ENCODE measurements at regions not wholly inside any gene's neighbourhood (a gene's known extent, or its start where the extent isn't known, plus 50 kb on each side); places are given as distances from the start of the nearest gene placed in this dataset.
"Not testable (repeated sequence)": the region's sequence is repeated elsewhere in the genome, so short reads cannot be mapped to it uniquely, and the experiment has no call there.

DNA sequence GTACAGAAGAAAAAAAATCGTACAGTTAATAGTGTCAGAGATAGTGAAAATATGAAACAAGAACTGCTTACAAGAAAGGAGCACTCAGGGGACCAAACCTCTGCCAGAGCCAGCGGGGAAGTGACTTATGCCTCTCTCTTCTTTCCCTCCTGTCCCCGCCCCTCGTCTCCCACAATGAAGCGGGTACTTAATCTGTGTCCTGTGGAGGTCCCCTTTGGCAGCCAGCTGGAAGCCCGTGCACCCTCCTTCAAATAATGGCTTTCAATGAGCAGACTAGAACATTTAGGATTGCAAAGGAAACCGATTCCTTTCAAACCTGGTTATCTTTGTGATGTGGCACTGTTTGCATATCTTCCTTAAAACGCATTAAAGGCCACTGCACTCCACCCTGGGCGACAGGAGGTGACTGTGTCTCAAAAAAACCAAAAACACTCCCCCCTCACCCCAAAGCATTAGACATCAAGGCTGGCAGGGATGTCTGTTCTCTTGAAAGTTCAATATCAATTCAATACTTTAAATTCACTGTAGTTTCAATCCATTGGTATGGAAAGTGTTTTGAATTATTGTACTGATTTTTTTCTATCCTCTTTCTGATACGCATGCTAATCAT lies 51.7 kb downstream of the PPIAL4C start:
- H3K4me1 Mint-ChIP-seq, result peaks cover 27 to 47% (median 36%) of the 10 kb centered on the region in 3 donors
- not testable (repeated sequence) for H3K9me3 Mint-ChIP-seq

DNA sequence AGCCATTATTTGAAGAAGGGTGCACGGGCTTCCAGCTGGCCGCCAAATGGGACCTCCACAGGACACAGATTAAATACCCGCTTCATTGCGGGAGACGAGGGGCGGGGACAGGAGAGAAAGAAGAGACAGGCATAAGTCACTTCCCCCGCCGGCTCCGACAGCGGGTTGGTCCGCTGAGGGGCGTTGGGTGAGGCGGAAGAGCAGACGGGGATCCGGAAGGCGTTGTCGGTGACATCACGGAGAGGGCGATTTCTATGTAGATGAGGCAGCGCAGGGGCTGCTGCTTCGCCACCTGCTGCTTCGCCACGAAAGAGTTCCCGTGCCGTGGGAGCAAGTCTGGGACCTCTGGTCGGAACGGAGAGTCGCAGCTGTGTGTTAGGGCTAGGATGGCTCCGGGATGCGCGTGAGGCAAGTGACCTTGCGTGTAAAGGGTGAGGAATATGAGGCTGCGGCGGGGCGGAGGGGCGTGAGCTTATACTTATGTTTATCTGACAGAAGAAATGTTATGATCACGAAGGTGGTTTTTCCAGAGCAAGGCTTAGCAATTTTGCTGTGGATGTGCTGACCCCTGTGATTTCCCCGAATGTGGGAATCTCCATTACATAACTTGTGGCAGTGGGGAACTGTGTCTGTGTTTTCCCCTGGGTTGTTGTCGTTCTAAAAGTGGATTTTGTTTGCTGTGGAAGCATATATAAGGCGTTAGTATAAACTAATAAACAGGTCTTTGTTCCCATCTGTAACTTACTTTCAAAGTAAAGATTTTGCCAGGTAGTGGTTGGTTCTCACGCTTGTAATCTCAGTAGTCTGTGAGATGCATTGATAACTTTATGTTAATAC lies 52.9 kb downstream of the PPIAL4C start:
- H3K4me3 ChIP-seq (ENCODE audit: control insufficient read depth in 1 of 2, extremely low read depth in 1 of 2, low read length in 1 of 2), result peak overlapping the region; percentile 54
- POLR2A ChIA-PET, CTCF ChIA-PET: not testable (repeated sequence)

More for the DNA sequence above, 51.7 kb downstream of the PPIAL4C start:
- H3K27me3 Mint-ChIP-seq; ATAC-seq (replicated peaks in 1 of 4); CTCF ChIA-PET; POLR2A ChIA-PET; H3K4me3 ChIP-seq (ENCODE audit: control insufficient read depth in 1 of 2, extremely low read depth in 1 of 2, low read length in 1 of 2); H3K36me3 Mint-ChIP-seq; H3K27me3 ChIP-seq (replicated peaks in 1 of 2; ENCODE audit: control insufficient read depth in 2 of 2, extremely low read depth in 1 of 2, insufficient read depth in 2 of 2, low read length in 1 of 2); H3K36me3 ChIP-seq (ENCODE audit: control insufficient read depth in 2 of 2, extremely low read depth in 1 of 2, insufficient read depth in 1 of 2, low read length in 1 of 2); H3K9me3 ChIP-seq: not testable (repeated sequence)
- DNase-seq, result peak in 19 of 35 experiments; percentile 8 to 49 (median 24)
- Histone ChIP-seq H3K4me1 (ENCODE audit: control insufficient read depth in 1 of 2, extremely low read depth in 1 of 2, insufficient read depth in 2 of 2, low read length in 2 of 2) (peaks cover 0 to 12% of the 10 kb centered on the region in 2 experiments), H3K27ac (ENCODE audit: low read length) (peak overlapping the region; percentile 27)
- Mint-ChIP-seq H3K27ac (peak overlapping the region; percentile 100), H3K4me3 (peak overlapping the region; percentile 76 to 97 (median 97))
- WGBS (ENCODE audit: insufficient coverage), result no CpG with 5 or more reads among the region's 10 CpGs

DNA sequence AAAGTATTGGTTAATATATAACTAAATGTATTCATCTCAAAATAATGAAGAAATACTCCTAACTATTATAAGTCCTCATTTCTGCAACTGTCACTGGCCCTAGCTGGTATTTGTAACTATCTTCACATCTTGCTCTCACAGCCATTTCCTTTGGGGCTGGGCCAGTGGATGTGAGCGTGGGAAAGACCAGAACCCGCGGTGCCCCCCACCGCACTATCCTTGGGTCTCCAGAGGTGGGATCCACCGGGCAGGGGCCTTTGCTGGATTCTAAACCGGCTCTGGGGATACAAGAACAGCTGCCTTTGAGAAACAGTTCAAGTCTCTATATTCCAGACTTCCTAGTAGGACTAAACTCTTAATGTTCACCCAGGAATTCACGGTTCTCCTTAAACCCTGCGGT lies 54.8 kb downstream of the PPIAL4C start:
- H3K36me3 ChIP-seq (ENCODE audit: control insufficient read depth in 2 of 2, extremely low read depth in 1 of 2, insufficient read depth in 1 of 2, low read length in 1 of 2); CTCF ChIA-PET; H3K9me3 ChIP-seq; DNase-seq; H3K9me3 Mint-ChIP-seq; H3K27me3 Mint-ChIP-seq; H3K4me1 ChIP-seq (ENCODE audit: control insufficient read depth in 1 of 2, extremely low read depth in 1 of 2, insufficient read depth in 2 of 2, low read length in 2 of 2); H3K36me3 Mint-ChIP-seq; H3K4me3 ChIP-seq (ENCODE audit: control insufficient read depth in 1 of 2, extremely low read depth in 1 of 2, low read length in 1 of 2); H3K27ac ChIP-seq (ENCODE audit: low read length); POLR2A ChIA-PET; H3K27me3 ChIP-seq (replicated peaks in 1 of 2; ENCODE audit: control insufficient read depth in 2 of 2, extremely low read depth in 1 of 2, insufficient read depth in 2 of 2, low read length in 1 of 2); ATAC-seq (replicated peaks in 1 of 4): not testable (repeated sequence)
- WGBS (ENCODE audit: insufficient coverage), result no CpG with 5 or more reads among the region's 8 CpGs
- H3K4me3 Mint-ChIP-seq, result peak overlapping the region; percentile 31 to 76 (median 43)
- peaks cover 33 to 46% (median 39%) of the 10 kb centered on the region in 3 donors for H3K4me1 Mint-ChIP-seq
- H3K27ac Mint-ChIP-seq, result peak overlapping the region in 1 of 2 donors; percentile 73

More for the DNA sequence above, 52.9 kb downstream of the PPIAL4C start:
- H3K36me3 Mint-ChIP-seq; H3K27me3 ChIP-seq (replicated peaks in 1 of 2; ENCODE audit: control insufficient read depth in 2 of 2, extremely low read depth in 1 of 2, insufficient read depth in 2 of 2, low read length in 1 of 2); H3K36me3 ChIP-seq (ENCODE audit: control insufficient read depth in 2 of 2, extremely low read depth in 1 of 2, insufficient read depth in 1 of 2, low read length in 1 of 2); H3K27me3 Mint-ChIP-seq; H3K9me3 Mint-ChIP-seq; H3K9me3 ChIP-seq: not testable (repeated sequence)
- Histone ChIP-seq H3K4me1 (ENCODE audit: control insufficient read depth in 1 of 2, extremely low read depth in 1 of 2, insufficient read depth in 2 of 2, low read length in 2 of 2) (peaks cover 0 to 12% of the 10 kb centered on the region in 2 experiments), H3K27ac (ENCODE audit: low read length) (peak overlapping the region; percentile 89)
- 0% methylated on average over 20 of the region's 41 CpGs for WGBS (ENCODE audit: insufficient coverage)
- DNase-seq, result peak; percentile 80 to 95 (median 90)
- H3K27ac Mint-ChIP-seq, result peak overlapping the region; percentile 100
- ATAC-seq (replicated peaks in 1 of 4), result peak; percentile 83 to 87 (median 84)
- peak overlapping the region; percentile 76 to 97 (median 97) for H3K4me3 Mint-ChIP-seq
- peaks cover 27 to 47% (median 38%) of the 10 kb centered on the region in 3 donors for H3K4me1 Mint-ChIP-seq

DNA sequence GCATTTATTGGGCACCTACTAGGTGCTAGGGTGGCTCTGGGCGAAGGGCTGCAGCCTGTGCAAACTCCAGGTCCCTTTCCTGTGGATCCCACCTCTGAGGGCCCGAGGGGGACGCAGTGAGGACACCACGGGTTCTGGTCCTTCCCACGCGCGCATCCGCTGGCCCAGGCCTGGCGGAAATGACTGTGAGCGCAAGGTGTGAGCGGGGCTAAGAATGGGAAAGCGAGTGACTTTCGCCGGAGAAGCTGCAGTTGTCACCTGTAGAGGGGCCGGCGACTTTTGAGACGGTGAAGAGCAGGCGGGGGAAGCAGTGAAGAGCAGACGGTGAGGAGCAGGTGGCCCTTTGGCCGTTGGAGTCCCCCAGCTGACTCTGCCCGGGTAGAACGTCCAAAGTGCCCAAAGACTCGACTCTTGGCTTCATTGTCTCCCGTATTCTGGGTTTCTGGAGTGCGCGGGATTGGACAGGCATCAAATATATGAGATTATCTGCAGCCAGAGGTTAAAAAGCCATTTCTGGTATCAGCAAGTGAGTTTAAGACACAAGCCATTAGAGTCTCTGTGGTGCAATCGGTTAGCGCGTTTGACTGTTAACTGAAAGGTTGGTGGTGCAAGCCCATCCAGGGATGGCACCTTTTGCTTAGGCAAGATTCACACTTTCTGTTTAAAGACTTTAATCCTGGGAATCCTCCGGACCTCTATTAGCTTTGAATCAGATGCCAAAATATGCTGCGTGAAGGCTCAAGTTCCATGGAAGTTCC lies 55.4 kb downstream of the PPIAL4C start:
- H3K4me3 ChIP-seq (ENCODE audit: control insufficient read depth in 1 of 2, extremely low read depth in 1 of 2, low read length in 1 of 2); H3K9me3 ChIP-seq; H3K4me1 ChIP-seq (ENCODE audit: control insufficient read depth in 1 of 2, extremely low read depth in 1 of 2, insufficient read depth in 2 of 2, low read length in 2 of 2); H3K27me3 Mint-ChIP-seq; H3K9me3 Mint-ChIP-seq; DNase-seq; H3K36me3 ChIP-seq (ENCODE audit: control insufficient read depth in 2 of 2, extremely low read depth in 1 of 2, insufficient read depth in 1 of 2, low read length in 1 of 2); ATAC-seq (replicated peaks in 1 of 4); CTCF ChIA-PET; H3K27ac ChIP-seq (ENCODE audit: low read length); H3K36me3 Mint-ChIP-seq; H3K27me3 ChIP-seq (replicated peaks in 1 of 2; ENCODE audit: control insufficient read depth in 2 of 2, extremely low read depth in 1 of 2, insufficient read depth in 2 of 2, low read length in 1 of 2); POLR2A ChIA-PET: not testable (repeated sequence)
- WGBS (ENCODE audit: insufficient coverage), result 96% methylated on average over 12 of the region's 31 CpGs
- Mint-ChIP-seq H3K4me3 (peak overlapping the region in 2 of 3 donors; percentile 31 to 76), H3K27ac (peak overlapping the region; percentile 39 to 52), H3K4me1 (peaks cover 33 to 41% (median 33%) of the 10 kb centered on the region in 3 donors)

DNA sequence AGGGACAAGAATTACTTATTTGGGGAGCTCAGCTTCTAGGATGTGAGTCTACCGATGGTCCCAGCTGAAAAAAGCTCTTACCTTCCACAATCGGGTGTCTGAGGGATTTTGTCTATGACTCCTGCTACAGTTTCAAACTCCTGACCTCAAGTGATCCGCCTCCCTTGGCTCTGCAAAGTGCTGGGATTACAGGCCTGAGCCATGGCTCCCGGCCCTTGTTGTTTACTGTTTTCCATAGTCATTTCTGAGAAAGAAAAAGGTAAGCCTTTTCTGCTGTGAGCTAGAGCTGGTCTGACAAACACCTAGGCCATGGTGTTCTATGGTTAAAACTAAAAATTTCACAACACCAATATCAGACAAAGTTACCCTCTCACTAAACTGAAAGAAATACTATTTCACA lies 57.5 kb downstream of the PPIAL4C start:
- H3K36me3 ChIP-seq (ENCODE audit: control insufficient read depth in 2 of 2, extremely low read depth in 1 of 2, insufficient read depth in 1 of 2, low read length in 1 of 2); H3K27ac ChIP-seq (ENCODE audit: low read length); H3K4me3 ChIP-seq (ENCODE audit: control insufficient read depth in 1 of 2, extremely low read depth in 1 of 2, low read length in 1 of 2); DNase-seq; H3K27me3 ChIP-seq (replicated peaks in 1 of 2; ENCODE audit: control insufficient read depth in 2 of 2, extremely low read depth in 1 of 2, insufficient read depth in 2 of 2, low read length in 1 of 2); ATAC-seq (replicated peaks in 1 of 4); H3K4me1 ChIP-seq (ENCODE audit: control insufficient read depth in 1 of 2, extremely low read depth in 1 of 2, insufficient read depth in 2 of 2, low read length in 2 of 2); H3K9me3 Mint-ChIP-seq; H3K27me3 Mint-ChIP-seq; POLR2A ChIA-PET; H3K36me3 Mint-ChIP-seq; H3K9me3 ChIP-seq; CTCF ChIA-PET; H3K4me3 Mint-ChIP-seq: not testable (repeated sequence)
- Mint-ChIP-seq H3K27ac (peak overlapping the region; percentile 69 to 78), H3K4me1 (peaks cover 26 to 40% (median 32%) of the 10 kb centered on the region in 3 donors)
- no CpG with 5 or more reads among the region's 4 CpGs for WGBS (ENCODE audit: insufficient coverage)

DNA sequence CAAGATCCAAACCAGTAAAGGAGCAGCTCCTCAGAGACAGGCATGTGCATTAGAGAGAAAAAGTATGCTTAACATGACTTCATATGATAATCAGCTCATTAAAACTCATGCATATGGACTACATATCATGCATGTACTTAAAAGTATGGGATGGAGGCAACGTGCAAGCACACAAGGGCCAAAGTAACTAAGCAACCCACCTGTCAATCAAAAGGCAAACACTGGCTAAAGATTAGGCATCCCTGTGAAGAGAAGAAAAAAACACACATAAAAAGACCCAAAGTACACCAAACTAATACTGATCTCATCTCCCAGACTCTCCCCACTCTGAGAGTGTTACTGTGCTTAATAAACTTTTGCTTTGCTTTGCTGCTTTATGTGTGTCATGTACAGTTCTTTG lies 61.2 kb downstream of the PPIAL4C start:
- H3K4me3 ChIP-seq (ENCODE audit: control insufficient read depth in 1 of 2, extremely low read depth in 1 of 2, low read length in 1 of 2); H3K9me3 Mint-ChIP-seq; H3K9me3 ChIP-seq; H3K36me3 ChIP-seq (ENCODE audit: control insufficient read depth in 2 of 2, extremely low read depth in 1 of 2, insufficient read depth in 1 of 2, low read length in 1 of 2); H3K4me1 ChIP-seq (ENCODE audit: control insufficient read depth in 1 of 2, extremely low read depth in 1 of 2, insufficient read depth in 2 of 2, low read length in 2 of 2); H3K27me3 ChIP-seq (replicated peaks in 1 of 2; ENCODE audit: control insufficient read depth in 2 of 2, extremely low read depth in 1 of 2, insufficient read depth in 2 of 2, low read length in 1 of 2); CTCF ChIA-PET; POLR2A ChIA-PET; H3K36me3 Mint-ChIP-seq; H3K27me3 Mint-ChIP-seq; H3K4me3 Mint-ChIP-seq; H3K27ac ChIP-seq (ENCODE audit: low read length); ATAC-seq (replicated peaks in 1 of 4): not testable (repeated sequence)
- peak in 1 of 35 experiments; percentile 11 for DNase-seq
- Mint-ChIP-seq H3K4me1 (peaks cover 10 to 19% (median 18%) of the 10 kb centered on the region in 3 donors), H3K27ac (peak overlapping the region; percentile 73 to 76)
- no CpG with 5 or more reads among the region's 1 CpG for WGBS (ENCODE audit: insufficient coverage)

Measured in T-cell (primary cell).